IMR-90 (cell line): ENCODE measurements at regions not wholly inside any gene's neighbourhood (a gene's known extent, or its start where the extent isn't known, plus 50 kb on each side); places are given as distances from the start of the nearest gene placed in this dataset.

Experiments
- ATAC-seq: fragments of 200-7000 bp; cut with Tn5 transposase; 2 replicates; pipeline ENCODE4 v1.9.1; 2020; ENCODE audit warnings: low read depth, mild to moderate bottlenecking, moderate library complexity
- BruUV-seq: library from RNA; stranded (reverse); fragments of 400-500 nt; replicated peaks from 2 replicates; lab custom pipeline; 2021; lab: Mats Ljungman, UMichigan
- CTCF ChIA-PET: fragments of 300-600 bp; formaldehyde crosslinking; extraction: SDS; loops from one replicate; lab custom pipeline; 2021; ENCODE audit warnings: antibody characterized with exemption; lab: Yijun Ruan, JAX
- POLR2A ChIA-PET: fragments of 300-600 bp; sonication (Branson Sonifier 250); formaldehyde crosslinking; loops from one replicate; lab custom pipeline; 2022; ENCODE audit warnings: antibody characterized with exemption; ENCODE audit not compliant: unreplicated experiment; lab: Charles Lee
- DNase-seq: peaks from one replicate; pipeline ENCODE4 v3.0.0; 2013
- H2AFZ ChIP-seq: replicated peaks from 2 replicates; pipeline ENCODE3; 2013; ENCODE audit warnings: low read length, mild to moderate bottlenecking; ENCODE audit not compliant: poor library complexity
- H2AK5ac ChIP-seq: 2 replicates; pipeline ENCODE4 v1.6.1; 2013; ENCODE audit warnings: low read depth, low read length, inconsistent platforms
- H2AK9ac ChIP-seq: replicated peaks from 2 replicates; pipeline ENCODE3; 2013; ENCODE audit warnings: mild to moderate bottlenecking, low read depth, low read length, moderate library complexity; ENCODE audit not compliant: poor library complexity
- H2BK120ac ChIP-seq: 2 replicates; pipeline ENCODE4 v1.6.1; 2013; ENCODE audit warnings: low read depth, low read length, inconsistent platforms
- H2BK15ac ChIP-seq: 3 replicates; pipeline ENCODE4 v1.6.1; 2013; ENCODE audit warnings: low read depth, low read length, inconsistent platforms
- H2BK20ac ChIP-seq: 2 replicates; pipeline ENCODE4 v1.6.1; 2013; ENCODE audit warnings: low read depth, mild to moderate bottlenecking, inconsistent platforms, low read length, moderate library complexity
- H2BK5ac ChIP-seq: 2 replicates; pipeline ENCODE4 v1.6.1; 2013; ENCODE audit warnings: mild to moderate bottlenecking, low read depth, low read length, inconsistent platforms; ENCODE audit not compliant: poor library complexity, severe bottlenecking
- H3K14ac ChIP-seq: replicated peaks from 2 replicates; pipeline ENCODE4 v1.6.1; 2013; ENCODE audit warnings: low read depth, low read length, inconsistent platforms
- H3K18ac ChIP-seq: 2 replicates; pipeline ENCODE4 v1.6.1; 2013; ENCODE audit warnings: low read depth, low read length, control low read depth
- H3K23ac ChIP-seq: 2 replicates; pipeline ENCODE4 v1.6.1; 2013; ENCODE audit warnings: low read depth, low read length, inconsistent platforms
- H3K27ac ChIP-seq: 2 replicates; pipeline ENCODE4 v1.5.1; 2013; ENCODE audit warnings: mild to moderate bottlenecking, control low read depth, low read length; ENCODE audit not compliant: insufficient read depth
- H3K27me3 ChIP-seq: 2 replicates; pipeline ENCODE4 v1.6.1; 2013; ENCODE audit warnings: low read length; ENCODE audit not compliant: control insufficient read depth, insufficient read depth
- H3K36me3 ChIP-seq: 2 replicates; pipeline ENCODE4 v1.6.1; 2013; ENCODE audit warnings: low read length, mixed read lengths; ENCODE audit not compliant: control insufficient read depth, insufficient read depth
- H3K4ac ChIP-seq: 2 replicates; pipeline ENCODE4 v1.6.1; 2013; ENCODE audit warnings: low read depth, low read length, inconsistent platforms
- H3K4me1 ChIP-seq: 2 replicates; pipeline ENCODE4 v1.6.1; 2013; ENCODE audit warnings: low read length, mixed read lengths; ENCODE audit not compliant: control insufficient read depth, insufficient read depth
- H3K4me2 ChIP-seq: 2 replicates; pipeline ENCODE4 v1.6.1; 2013; ENCODE audit warnings: low read depth, mild to moderate bottlenecking, control low read depth, low read length, moderate library complexity
- H3K4me3 ChIP-seq: 2 replicates; pipeline ENCODE4 v1.5.1; 2013; ENCODE audit warnings: low read depth, mild to moderate bottlenecking, control low read depth, low read length, moderate library complexity; ENCODE audit not compliant: insufficient read depth
- H3K56ac ChIP-seq: 2 replicates; pipeline ENCODE4 v1.6.1; 2013; ENCODE audit warnings: low read length, inconsistent platforms; ENCODE audit not compliant: insufficient read depth; ENCODE audit errors: extremely low read depth
- H3K79me1 ChIP-seq, 2 experiments: 2 replicates each; pipeline ENCODE4 v1.6.1; 2013; ENCODE audit warnings: low read length in 2 of 2, inconsistent platforms in 1 of 2, low read depth in 1 of 2
- H3K9ac ChIP-seq: 2 replicates; pipeline ENCODE4 v1.6.1; 2013; ENCODE audit warnings: low read depth, low read length, control low read depth
- H3K9me1 ChIP-seq: 2 replicates; pipeline ENCODE4 v1.6.1; 2013; ENCODE audit warnings: low read length, inconsistent platforms; ENCODE audit not compliant: insufficient read depth
- H3K9me3 ChIP-seq: 2 replicates; pipeline ENCODE4 v1.6.1; 2013; ENCODE audit warnings: low read length; ENCODE audit not compliant: control insufficient read depth, insufficient read depth
- H4K20me1 ChIP-seq: 2 replicates; pipeline ENCODE4 v1.6.1; 2013; ENCODE audit warnings: low read length, inconsistent platforms; ENCODE audit not compliant: insufficient read depth
- H4K5ac ChIP-seq: 2 replicates; pipeline ENCODE4 v1.6.1; 2013; ENCODE audit warnings: mild to moderate bottlenecking, low read depth, low read length, control low read depth
- H4K8ac ChIP-seq, 2 experiments: 2 replicates each; pipeline ENCODE4 v1.6.1; 2013; ENCODE audit warnings: low read depth in 2 of 2, low read length in 2 of 2, control low read depth in 1 of 2, inconsistent platforms in 1 of 2
- H4K91ac ChIP-seq: 2 replicates; pipeline ENCODE4 v1.6.1; 2013; ENCODE audit warnings: low read depth, low read length, inconsistent platforms; ENCODE audit not compliant: insufficient read depth
- CEBPB ChIP-seq: IDR thresholded peaks from 2 replicates; pipeline ENCODE4 v1.6.1; 2012; ENCODE audit warnings: low read depth, low read length, improper control_type of control experiment
- CTCF ChIP-seq: conservative IDR thresholded peaks from 2 replicates; pipeline ENCODE4 v1.5.1; 2012; ENCODE audit warnings: mild to moderate bottlenecking, low read depth, low read length, improper control_type of control experiment
- WGBS, 2 experiments: methylation state at CpG; one replicate each; pipeline versions ENCODE4 v1.1.5 to v1.1.7; 2013; ENCODE audit warnings: missing lambda C conversion rate in 2 of 2; ENCODE audit not compliant: insufficient read length in 1 of 2; ENCODE audit errors: extremely low coverage in 2 of 2; 5-methylcytosine and 5-hydroxymethylcytosine counted together
- dilution Hi-C: fragments of 300-500 bp; cut with HindIII; formaldehyde crosslinking; loops from one replicate; pipeline ENCODE4 v1.14.3; 2018; ENCODE audit warnings: low sequenced_read_pairs; ENCODE audit not compliant: unreplicated experiment
- in situ Hi-C: fragments of 300-500 bp; cut with MboI; formaldehyde crosslinking; loops from 3 replicates; pipeline ENCODE4 v1.14.3; 2019; ENCODE audit warnings: low sequenced_read_pairs, inconsistent platforms, mixed read lengths
- intact Hi-C: fragments of 100-400 bp; cut with micrococcal nuclease; formaldehyde crosslinking; loops from 2 replicates; pipeline ENCODE4 v1.10.0; 2022

- no peaks in the 10 kb centered on the region for H3K9me3 ChIP-seq
- H2AK5ac ChIP-seq, result no peak overlapping the region
- no peak for ATAC-seq
- H2BK5ac ChIP-seq, result no peak overlapping the region
- no peak overlapping the region for H3K9ac ChIP-seq
- 90% methylated on average over 4 of the region's 16 CpGs; no CpG with 5 or more reads in 1 of the 2 experiments for WGBS, 2 experiments
- no peak overlapping the region for H3K56ac ChIP-seq
- no peak overlapping the region for H4K91ac ChIP-seq
- POLR2A ChIA-PET, result no interaction called here
- no peak overlapping the region for H3K4me3 ChIP-seq
- no peak overlapping the region for H2BK20ac ChIP-seq
- no peak overlapping the region for H4K8ac ChIP-seq
- H3K27me3 ChIP-seq, result no peaks in the 10 kb centered on the region
- H3K9me1 ChIP-seq, result no peaks in the 10 kb centered on the region
- dilution Hi-C loops, result no loop called here
- H4K5ac ChIP-seq, result no peak overlapping the region
- H3K79me1 ChIP-seq, result no peaks in the 10 kb centered on the region
- no peak overlapping the region for H2AK9ac ChIP-seq
- no peak overlapping the region for H3K4ac ChIP-seq
- H3K36me3 ChIP-seq, result no peaks in the 10 kb centered on the region
- no peak overlapping the region for H3K4me2 ChIP-seq
- no peak overlapping the region for H2BK120ac ChIP-seq
- H3K14ac ChIP-seq, result no peak overlapping the region
- no peaks in the 10 kb centered on the region for H3K4me1 ChIP-seq
- no peak for DNase-seq
- H2BK15ac ChIP-seq, result no peak overlapping the region
- H3K27ac ChIP-seq, result no peak overlapping the region
- H3K23ac ChIP-seq, result no peak overlapping the region
- H4K20me1 ChIP-seq, result no peaks in the 10 kb centered on the region
- H2AFZ ChIP-seq, result no peak overlapping the region
- intact Hi-C loops, result loop anchor here (10.0 kb wide), 1 partner anchor 181 kb away; no protein-coding TSS in a partner anchor
- no peak for TF ChIP-seq CTCF
- no peak for TF ChIP-seq CEBPB
- CTCF ChIA-PET, result no interaction called here
- no peak overlapping the region for H3K18ac ChIP-seq
- in situ Hi-C loops, result no loop called here
- BruUV-seq, result no TSS peak
Measured at GRCh38 chr1:80495806-80496205, 1304.9 kb upstream of the ADGRL2 start.
